ENCODE measurements at regions not wholly inside any gene's neighbourhood (a gene's known extent, or its start where the extent isn't known, plus 50 kb on each side); places are given as distances from the start of the nearest gene placed in this dataset.

- Histone ChIP-seq H3K27me3 (ENCODE audit: control insufficient read depth in 1 of 2, insufficient read depth in 2 of 2, low read length in 2 of 2) (no peaks in the 10 kb centered on the region), H3K4me1 (ENCODE audit: control insufficient read depth, insufficient read depth, low read length) (no peaks in the 10 kb centered on the region), H3K9ac (ENCODE audit: low read length in 2 of 2) (no peak overlapping the region), H3K36me3 (ENCODE audit: control insufficient read depth in 2 of 2, insufficient read depth in 2 of 2, low read length in 2 of 2) (no peaks in the 10 kb centered on the region), H3K4me3 (ENCODE audit: low read length in 2 of 2) (no peak overlapping the region), H3K9me3 (ENCODE audit: control insufficient read depth in 2 of 2, low read length in 2 of 2) (no peaks in the 10 kb centered on the region), H3K27ac (ENCODE audit: low read length) (no peak overlapping the region)
These were observed 187.7 kb upstream of the CHD1 start for GRCh38 chr5:99116526-99116925.

GRCh38 chr5:99109894-99110293, 181.1 kb upstream of the CHD1 start:
- Histone ChIP-seq H3K4me3 (ENCODE audit: low read length in 2 of 2) (no peak overlapping the region), H3K36me3 (ENCODE audit: control insufficient read depth in 2 of 2, insufficient read depth in 2 of 2, low read length in 2 of 2) (no peaks in the 10 kb centered on the region), H3K9ac (ENCODE audit: low read length in 2 of 2) (no peak overlapping the region), H3K27me3 (ENCODE audit: control insufficient read depth in 1 of 2, insufficient read depth in 2 of 2, low read length in 2 of 2) (no peaks in the 10 kb centered on the region), H3K27ac (ENCODE audit: low read length) (no peak overlapping the region), H3K4me1 (ENCODE audit: control insufficient read depth, insufficient read depth, low read length) (no peaks in the 10 kb centered on the region), H3K9me3 (ENCODE audit: control insufficient read depth in 2 of 2, low read length in 2 of 2) (no peaks in the 10 kb centered on the region)

DNA sequence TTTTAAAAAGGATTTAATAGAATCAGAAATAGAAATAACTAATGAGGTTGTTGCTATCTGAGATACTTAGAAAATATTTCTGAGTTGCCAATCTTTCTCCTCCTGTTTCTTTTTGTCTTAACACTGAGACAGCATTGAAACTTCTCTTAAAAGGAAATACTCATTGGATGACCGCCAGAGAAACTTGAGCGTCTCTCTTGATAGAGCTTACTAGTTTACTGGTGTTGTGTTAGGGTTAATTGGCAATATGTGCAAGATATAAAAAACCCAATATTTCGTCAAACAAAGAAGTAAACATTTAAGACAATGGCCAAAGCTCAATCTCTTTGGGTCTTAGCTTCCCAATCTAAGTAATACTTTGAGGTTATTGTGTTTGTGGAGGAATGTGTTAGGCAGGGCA, 176.4 kb upstream of the CHD1 start:
- H3K36me3 ChIP-seq (ENCODE audit: control insufficient read depth in 2 of 2, insufficient read depth in 2 of 2, low read length in 2 of 2), result no peaks in the 10 kb centered on the region

GRCh38 chr5:99104538-99105132, 175.8 kb upstream of the CHD1 start:
- Histone ChIP-seq H3K36me3 (ENCODE audit: control insufficient read depth in 2 of 2, insufficient read depth in 2 of 2, low read length in 2 of 2) (no peaks in the 10 kb centered on the region), H3K27me3 (ENCODE audit: control insufficient read depth in 1 of 2, insufficient read depth in 2 of 2, low read length in 2 of 2) (no peaks in the 10 kb centered on the region), H3K4me3 (ENCODE audit: low read length in 2 of 2) (no peak overlapping the region), H3K27ac (ENCODE audit: low read length) (no peak overlapping the region), H3K9me3 (ENCODE audit: control insufficient read depth in 2 of 2, low read length in 2 of 2) (no peaks in the 10 kb centered on the region), H3K4me1 (ENCODE audit: control insufficient read depth, insufficient read depth, low read length) (no peaks in the 10 kb centered on the region), H3K9ac (ENCODE audit: low read length in 2 of 2) (no peak overlapping the region)

More for the DNA sequence above, 176.4 kb upstream of the CHD1 start:
- H3K9me3 ChIP-seq (ENCODE audit: control insufficient read depth in 2 of 2, low read length in 2 of 2), result no peaks in the 10 kb centered on the region
- no peak overlapping the region for H3K4me3 ChIP-seq (ENCODE audit: low read length in 2 of 2)
- no peaks in the 10 kb centered on the region for H3K27me3 ChIP-seq (ENCODE audit: control insufficient read depth in 1 of 2, insufficient read depth in 2 of 2, low read length in 2 of 2)
- H3K9ac ChIP-seq (ENCODE audit: low read length in 2 of 2), result no peak overlapping the region
- no peak overlapping the region for H3K27ac ChIP-seq (ENCODE audit: low read length)
- H3K4me1 ChIP-seq (ENCODE audit: control insufficient read depth, insufficient read depth, low read length), result no peaks in the 10 kb centered on the region

- Histone ChIP-seq H3K4me3 (ENCODE audit: low read length in 2 of 2) (no peak overlapping the region), H3K36me3 (ENCODE audit: control insufficient read depth in 2 of 2, insufficient read depth in 2 of 2, low read length in 2 of 2) (no peaks in the 10 kb centered on the region), H3K9me3 (ENCODE audit: control insufficient read depth in 2 of 2, low read length in 2 of 2) (no peaks in the 10 kb centered on the region), H3K27me3 (ENCODE audit: control insufficient read depth in 1 of 2, insufficient read depth in 2 of 2, low read length in 2 of 2) (no peaks in the 10 kb centered on the region), H3K27ac (ENCODE audit: low read length) (no peak overlapping the region), H3K9ac (ENCODE audit: low read length in 2 of 2) (no peak overlapping the region), H3K4me1 (ENCODE audit: control insufficient read depth, insufficient read depth, low read length) (no peaks in the 10 kb centered on the region)
These were observed 173.4 kb upstream of the CHD1 start for GRCh38 chr5:99102073-99102697.

GRCh38 chr5:99099691-99100090, 170.9 kb upstream of the CHD1 start:
- H3K9ac ChIP-seq (ENCODE audit: low read length in 2 of 2), result no peak overlapping the region
- H3K9me3 ChIP-seq (ENCODE audit: control insufficient read depth in 2 of 2, low read length in 2 of 2), result no peaks in the 10 kb centered on the region
- no peaks in the 10 kb centered on the region for H3K36me3 ChIP-seq (ENCODE audit: control insufficient read depth in 2 of 2, insufficient read depth in 2 of 2, low read length in 2 of 2)
- no peaks in the 10 kb centered on the region for H3K27me3 ChIP-seq (ENCODE audit: control insufficient read depth in 1 of 2, insufficient read depth in 2 of 2, low read length in 2 of 2)
- no peaks in the 10 kb centered on the region for H3K4me1 ChIP-seq (ENCODE audit: control insufficient read depth, insufficient read depth, low read length)
- H3K4me3 ChIP-seq (ENCODE audit: low read length in 2 of 2), result no peak overlapping the region
- no peak overlapping the region for H3K27ac ChIP-seq (ENCODE audit: low read length)

DNA sequence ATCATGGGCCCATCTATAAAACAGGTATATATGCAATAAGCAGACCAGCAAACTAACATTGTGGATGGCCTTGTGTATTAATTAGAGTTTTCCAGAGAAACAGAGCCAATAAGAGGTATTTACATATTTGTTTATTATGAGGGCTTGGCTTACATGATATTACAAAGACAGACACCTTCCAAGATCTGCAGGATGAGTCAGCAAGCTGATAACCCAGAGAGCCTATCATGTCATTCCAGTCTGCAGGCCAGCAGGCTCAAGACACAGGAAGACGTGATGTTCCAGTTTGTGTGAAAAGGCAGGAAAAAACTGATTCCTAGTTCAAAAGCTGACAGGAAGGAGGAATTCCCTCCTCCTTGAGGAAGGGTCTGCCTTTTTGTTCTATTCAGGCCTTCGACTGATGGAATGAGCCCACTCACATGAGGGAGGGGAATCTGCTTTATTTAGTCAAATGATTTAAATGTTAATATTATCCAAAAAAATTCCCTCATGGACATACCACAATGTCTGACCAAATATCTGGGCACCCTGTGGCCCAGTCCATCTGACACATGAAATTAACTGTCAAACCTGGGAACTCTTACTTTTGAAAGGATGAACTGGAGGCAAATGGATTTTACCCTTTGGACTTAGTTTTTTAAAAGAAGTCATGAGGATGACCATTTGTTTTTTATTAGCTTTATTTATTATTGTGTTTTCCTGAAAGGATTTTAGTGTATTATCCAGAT, 161.2 kb upstream of the CHD1 start:
- no peak overlapping the region for H3K27ac ChIP-seq (ENCODE audit: low read length)
- no peaks in the 10 kb centered on the region for H3K36me3 ChIP-seq (ENCODE audit: control insufficient read depth in 2 of 2, insufficient read depth in 2 of 2, low read length in 2 of 2)
- no peaks in the 10 kb centered on the region for H3K4me1 ChIP-seq (ENCODE audit: control insufficient read depth, insufficient read depth, low read length)
- no peak overlapping the region for H3K9ac ChIP-seq (ENCODE audit: low read length in 2 of 2)
- H3K4me3 ChIP-seq (ENCODE audit: low read length in 2 of 2), result no peak overlapping the region
- H3K9me3 ChIP-seq (ENCODE audit: control insufficient read depth in 2 of 2, low read length in 2 of 2), result no peaks in the 10 kb centered on the region
- H3K27me3 ChIP-seq (ENCODE audit: control insufficient read depth in 1 of 2, insufficient read depth in 2 of 2, low read length in 2 of 2), result no peaks in the 10 kb centered on the region

DNA sequence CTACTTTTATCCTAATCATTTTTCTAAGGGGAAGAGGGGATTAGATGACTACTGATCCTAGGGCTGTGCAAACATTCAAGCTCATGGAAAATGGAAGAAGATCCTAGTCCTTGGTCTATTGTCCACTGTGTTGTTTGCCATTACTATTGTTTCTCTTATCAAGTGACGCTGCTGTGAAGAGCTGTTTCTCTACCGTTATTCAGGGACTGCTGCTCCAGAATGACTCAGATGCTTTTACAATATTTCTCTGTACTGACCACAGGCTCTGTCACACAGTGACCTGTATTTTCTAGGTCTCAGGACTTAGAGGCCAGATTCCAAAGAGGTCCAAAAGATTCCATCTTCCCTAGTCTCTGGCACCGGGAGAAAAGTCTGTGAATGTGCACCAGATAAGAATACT, 159.5 kb upstream of the CHD1 start:
- H3K9me3 ChIP-seq (ENCODE audit: control insufficient read depth in 2 of 2, low read length in 2 of 2), result no peaks in the 10 kb centered on the region
- H3K4me1 ChIP-seq (ENCODE audit: control insufficient read depth, insufficient read depth, low read length), result no peaks in the 10 kb centered on the region
- no peak overlapping the region for H3K9ac ChIP-seq (ENCODE audit: low read length in 2 of 2)
- H3K27me3 ChIP-seq (ENCODE audit: control insufficient read depth in 1 of 2, insufficient read depth in 2 of 2, low read length in 2 of 2), result no peaks in the 10 kb centered on the region
- no peak overlapping the region for H3K4me3 ChIP-seq (ENCODE audit: low read length in 2 of 2)
- H3K36me3 ChIP-seq (ENCODE audit: control insufficient read depth in 2 of 2, insufficient read depth in 2 of 2, low read length in 2 of 2), result no peaks in the 10 kb centered on the region
- no peak overlapping the region for H3K27ac ChIP-seq (ENCODE audit: low read length)

DNA sequence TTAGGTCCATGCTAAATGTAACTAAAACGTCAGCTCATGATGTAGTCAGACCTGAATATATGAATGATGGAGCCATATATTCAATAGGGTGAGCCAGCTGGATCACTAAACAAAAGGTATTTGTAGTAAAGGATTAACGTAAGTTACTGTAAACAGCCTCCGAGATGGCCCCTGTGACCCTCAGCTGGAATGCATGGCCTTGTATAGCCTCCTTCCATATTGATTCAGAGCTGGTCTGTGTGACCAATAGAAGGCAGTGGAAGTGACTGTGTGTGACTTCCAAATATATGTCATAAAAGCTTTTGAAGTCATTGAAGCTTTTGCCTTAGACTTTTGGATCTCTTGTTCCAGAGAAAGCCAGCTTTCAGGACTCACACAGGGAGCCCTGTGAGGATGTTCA, 154.4 kb upstream of the CHD1 start:
- Histone ChIP-seq H3K4me1 (ENCODE audit: control insufficient read depth, insufficient read depth, low read length) (no peaks in the 10 kb centered on the region), H3K4me3 (ENCODE audit: low read length in 2 of 2) (no peak overlapping the region), H3K27ac (ENCODE audit: low read length) (no peak overlapping the region), H3K36me3 (ENCODE audit: control insufficient read depth in 2 of 2, insufficient read depth in 2 of 2, low read length in 2 of 2) (no peaks in the 10 kb centered on the region), H3K27me3 (ENCODE audit: control insufficient read depth in 1 of 2, insufficient read depth in 2 of 2, low read length in 2 of 2) (no peaks in the 10 kb centered on the region), H3K9ac (ENCODE audit: low read length in 2 of 2) (no peak overlapping the region), H3K9me3 (ENCODE audit: control insufficient read depth in 2 of 2, low read length in 2 of 2) (no peaks in the 10 kb centered on the region)

DNA sequence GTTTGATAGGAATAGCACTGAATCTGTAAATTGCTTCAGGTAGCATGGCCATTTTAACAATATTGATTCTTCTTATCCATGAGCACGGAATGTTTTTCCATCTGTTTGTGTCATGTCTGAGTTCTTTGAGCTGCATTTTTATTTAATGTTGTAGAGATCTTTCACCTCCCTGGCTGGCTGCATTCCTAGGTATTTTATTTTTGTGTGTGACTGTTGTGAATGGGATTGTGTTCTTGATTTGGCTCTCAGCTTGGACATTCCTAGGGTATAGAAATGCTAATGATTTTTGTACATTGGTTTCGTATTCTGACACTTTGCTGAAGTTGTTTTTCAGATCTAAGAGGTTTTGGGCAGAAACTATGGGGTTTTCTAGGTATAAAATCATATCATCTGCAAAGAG, 152.9 kb upstream of the CHD1 start:
- no peak overlapping the region for H3K9ac ChIP-seq (ENCODE audit: low read length in 2 of 2)
- H3K4me1 ChIP-seq (ENCODE audit: control insufficient read depth, insufficient read depth, low read length), result no peaks in the 10 kb centered on the region
- H3K27me3 ChIP-seq (ENCODE audit: control insufficient read depth in 1 of 2, insufficient read depth in 2 of 2, low read length in 2 of 2), result no peaks in the 10 kb centered on the region
- H3K36me3 ChIP-seq (ENCODE audit: control insufficient read depth in 2 of 2, insufficient read depth in 2 of 2, low read length in 2 of 2), result no peaks in the 10 kb centered on the region
- H3K27ac ChIP-seq (ENCODE audit: low read length), result no peak overlapping the region
- H3K9me3 ChIP-seq (ENCODE audit: control insufficient read depth in 2 of 2, low read length in 2 of 2), result no peaks in the 10 kb centered on the region
- no peak overlapping the region for H3K4me3 ChIP-seq (ENCODE audit: low read length in 2 of 2)

Data from stomach smooth muscle (tissue), 2 donors.